NB4 (cell line): ENCODE measurements at regions not wholly inside any gene's neighbourhood (a gene's known extent, or its start where the extent isn't known, plus 50 kb on each side); places are given as distances from the start of the nearest gene placed in this dataset.

ENCODE experiments used
- MYC ChIP-seq: IDR thresholded peaks from 2 replicates; pipeline ENCODE4 v1.6.1; 2011; ENCODE audit warnings: low read depth, low read length
- POLR2A ChIP-seq: IDR thresholded peaks from 2 replicates; pipeline ENCODE4 v1.6.1; 2011; ENCODE audit warnings: mild to moderate bottlenecking; ENCODE audit not compliant: insufficient read length; ENCODE audit errors: extremely low read depth
- TF ChIP-seq, protein P1 (sequence below): IDR thresholded peaks from one replicate; pipeline ENCODE4 v1.5.1; 2012; ENCODE audit warnings: low read depth, low read length

DNA sequence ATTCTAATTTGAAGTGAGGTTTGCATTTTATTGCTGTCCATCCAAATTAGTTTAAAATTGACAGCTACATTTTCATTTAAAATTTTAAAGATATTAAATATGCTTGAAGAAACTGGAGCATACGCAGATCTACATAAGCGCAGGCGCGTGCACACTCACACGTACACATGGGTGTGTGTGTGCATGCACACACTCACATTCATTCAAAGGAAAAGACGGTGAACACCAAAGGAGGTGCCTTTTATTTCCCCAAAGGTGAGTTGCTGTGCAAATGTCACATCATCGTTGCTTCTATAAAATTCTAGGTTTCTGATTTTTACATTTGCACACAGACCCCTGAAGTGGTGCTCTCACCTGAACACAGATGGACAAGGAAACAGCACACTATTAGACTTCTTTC lies 194.2 kb downstream of the GRB14 start:
- TF ChIP-seq, protein P1, sequence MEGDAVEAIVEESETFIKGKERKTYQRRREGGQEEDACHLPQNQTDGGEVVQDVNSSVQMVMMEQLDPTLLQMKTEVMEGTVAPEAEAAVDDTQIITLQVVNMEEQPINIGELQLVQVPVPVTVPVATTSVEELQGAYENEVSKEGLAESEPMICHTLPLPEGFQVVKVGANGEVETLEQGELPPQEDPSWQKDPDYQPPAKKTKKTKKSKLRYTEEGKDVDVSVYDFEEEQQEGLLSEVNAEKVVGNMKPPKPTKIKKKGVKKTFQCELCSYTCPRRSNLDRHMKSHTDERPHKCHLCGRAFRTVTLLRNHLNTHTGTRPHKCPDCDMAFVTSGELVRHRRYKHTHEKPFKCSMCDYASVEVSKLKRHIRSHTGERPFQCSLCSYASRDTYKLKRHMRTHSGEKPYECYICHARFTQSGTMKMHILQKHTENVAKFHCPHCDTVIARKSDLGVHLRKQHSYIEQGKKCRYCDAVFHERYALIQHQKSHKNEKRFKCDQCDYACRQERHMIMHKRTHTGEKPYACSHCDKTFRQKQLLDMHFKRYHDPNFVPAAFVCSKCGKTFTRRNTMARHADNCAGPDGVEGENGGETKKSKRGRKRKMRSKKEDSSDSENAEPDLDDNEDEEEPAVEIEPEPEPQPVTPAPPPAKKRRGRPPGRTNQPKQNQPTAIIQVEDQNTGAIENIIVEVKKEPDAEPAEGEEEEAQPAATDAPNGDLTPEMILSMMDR: no peak
- TF ChIP-seq POLR2A (no peak), MYC (no peak)
